SIG-M5 (cell line): ENCODE measurements at regions not wholly inside any gene's neighbourhood (a gene's known extent, or its start where the extent isn't known, plus 50 kb on each side); places are given as distances from the start of the nearest gene placed in this dataset.
"Not testable (repeated sequence)": the region's sequence is repeated elsewhere in the genome, so short reads cannot be mapped to it uniquely, and the experiment has no call there.

Source experiments
- DNase-seq: peaks from one replicate; lab custom pipeline; 2025; lab: John Stamatoyannopoulos, UW

DNA sequence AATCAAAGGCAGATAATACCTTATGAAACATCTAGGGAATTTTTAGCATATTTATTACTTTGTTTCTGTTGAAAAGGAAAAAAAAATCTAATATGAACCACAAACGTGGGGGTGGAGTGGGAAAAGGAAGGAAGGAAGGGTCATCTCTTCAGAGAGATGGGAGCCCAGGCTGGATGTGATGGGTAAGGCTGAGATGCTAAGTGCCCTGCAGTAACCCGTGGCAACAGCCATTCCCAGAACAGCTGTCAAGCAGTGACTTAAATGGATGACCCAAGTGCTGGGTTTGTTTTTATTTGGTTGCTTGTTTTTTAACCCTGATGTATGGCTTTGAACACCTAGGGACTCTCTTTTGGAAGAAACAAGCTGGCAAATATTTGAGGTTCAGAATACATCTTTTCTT lies 50.7 kb upstream of the KLF7 start:
- no peak for DNase-seq

DNA sequence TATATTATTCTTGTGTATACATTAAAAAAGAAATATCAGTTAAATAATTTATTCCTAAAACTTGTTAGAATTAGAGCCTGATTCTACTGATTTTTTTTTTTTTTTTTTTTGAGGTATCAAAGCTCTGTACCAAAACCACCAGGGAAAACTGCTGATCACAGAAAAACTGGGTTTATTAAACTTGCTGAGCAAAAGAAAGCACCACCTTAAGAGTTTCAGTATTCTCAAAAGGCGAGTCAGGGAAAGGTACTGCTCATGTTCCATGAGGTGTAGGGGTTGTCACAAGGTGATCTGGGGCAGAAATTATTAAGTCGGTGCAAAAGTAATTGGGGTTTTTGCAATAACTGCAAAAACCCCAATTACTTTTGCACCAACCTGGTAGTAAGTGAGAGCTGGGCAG lies 51.7 kb upstream of the KLF7 start:
- no peak for DNase-seq

- DNase-seq, result no peak
Observed at GRCh38 chr2:207219081-207219630, 53.4 kb upstream of the KLF7 start.

DNA sequence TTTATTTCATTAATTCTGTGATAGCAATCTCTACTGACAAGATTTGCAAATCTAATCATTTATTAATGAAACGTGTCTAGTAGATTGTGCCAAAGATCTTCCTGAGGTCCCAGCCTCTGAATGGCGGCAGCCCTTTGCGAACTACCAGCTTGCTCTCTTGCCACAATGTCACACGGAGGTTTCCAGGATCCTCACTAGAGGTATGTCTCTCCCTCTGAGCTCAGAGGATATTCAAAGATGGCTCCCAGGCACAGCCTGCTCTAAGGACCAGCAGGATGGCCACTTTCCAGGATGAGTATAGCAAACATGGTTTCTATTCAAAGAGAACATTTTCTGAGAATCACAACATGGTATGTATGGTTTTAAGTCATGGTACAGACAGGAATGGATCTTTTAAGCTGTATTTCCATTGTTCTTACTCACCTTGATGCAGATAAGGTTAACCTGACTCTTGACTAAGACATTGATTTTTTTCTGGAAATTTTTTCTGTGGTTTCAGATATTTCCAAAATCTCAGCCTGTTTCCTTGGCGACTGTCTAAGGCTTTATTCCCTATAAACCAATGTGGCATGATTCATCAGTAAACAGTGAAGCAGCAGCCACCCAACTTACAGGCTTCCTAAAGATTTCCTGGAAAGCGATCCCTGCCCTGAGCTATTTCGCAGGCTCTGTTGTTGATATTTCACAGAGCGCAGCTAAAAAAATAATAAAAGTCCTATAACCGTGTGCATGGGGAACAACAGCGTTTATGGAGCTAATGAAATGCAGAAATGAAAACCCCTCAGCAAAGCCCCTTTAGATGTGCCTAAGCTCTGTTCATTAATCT lies 54.1 kb upstream of the KLF7 start:
- DNase-seq, result no peak

DNA sequence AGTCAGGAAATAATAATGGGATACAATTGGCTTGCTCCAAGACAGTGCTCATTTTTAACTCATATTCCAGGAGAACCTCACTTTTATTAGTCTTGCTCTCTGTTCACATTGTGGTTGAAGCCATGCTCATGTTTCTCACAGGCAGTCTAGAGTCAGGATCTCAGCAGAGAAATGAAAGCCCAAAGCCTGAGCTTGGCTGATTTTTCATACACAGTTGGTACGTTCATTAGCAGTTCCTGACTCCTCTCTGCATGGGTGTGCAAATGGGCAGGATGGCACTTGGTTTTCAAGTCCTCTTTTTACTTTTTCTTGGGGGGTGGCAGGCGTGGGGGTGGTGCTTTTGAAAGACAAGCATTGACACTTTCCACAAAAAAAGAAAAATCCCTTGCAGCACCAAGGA lies 56.0 kb upstream of the KLF7 start:
- DNase-seq, result no peak

DNA sequence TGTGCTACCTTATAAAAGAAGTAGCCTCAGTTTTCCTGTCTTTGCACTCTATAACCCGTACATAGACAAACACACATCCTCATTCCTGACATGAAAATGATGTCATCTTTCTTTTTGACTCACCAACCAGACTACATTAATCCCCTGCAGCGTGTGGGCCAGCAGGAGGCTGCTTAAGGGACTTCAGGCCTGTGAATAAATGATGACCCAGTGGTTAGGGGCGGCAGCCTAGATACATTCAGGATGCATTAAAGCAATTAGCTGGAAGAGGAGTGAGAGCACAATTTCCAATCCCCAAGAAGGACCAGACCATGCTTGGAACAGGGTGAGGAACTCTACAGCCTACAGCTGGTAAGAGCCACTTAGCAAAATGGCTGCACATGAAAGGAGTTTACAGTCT lies 57.3 kb upstream of the KLF7 start:
- DNase-seq, result no peak

DNA sequence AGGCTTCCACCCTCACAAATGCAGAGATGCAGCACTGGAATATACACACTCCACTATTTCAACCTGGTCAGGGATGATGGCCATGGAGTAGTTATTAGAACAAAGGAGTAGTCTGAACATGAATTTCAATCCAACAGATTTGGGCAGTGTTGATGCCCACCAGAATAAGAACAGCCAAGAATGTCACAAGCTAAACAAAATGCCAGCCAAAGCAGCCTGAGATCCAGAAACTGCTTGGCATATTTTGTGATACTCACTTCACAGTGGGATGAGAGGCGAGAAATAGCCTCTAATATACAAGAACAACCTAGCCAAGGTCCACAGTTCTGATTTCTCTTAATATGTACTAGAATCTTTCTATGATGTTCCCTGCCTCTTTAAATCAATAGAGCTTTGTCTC lies 58.6 kb upstream of the KLF7 start:
- no peak for DNase-seq

DNA sequence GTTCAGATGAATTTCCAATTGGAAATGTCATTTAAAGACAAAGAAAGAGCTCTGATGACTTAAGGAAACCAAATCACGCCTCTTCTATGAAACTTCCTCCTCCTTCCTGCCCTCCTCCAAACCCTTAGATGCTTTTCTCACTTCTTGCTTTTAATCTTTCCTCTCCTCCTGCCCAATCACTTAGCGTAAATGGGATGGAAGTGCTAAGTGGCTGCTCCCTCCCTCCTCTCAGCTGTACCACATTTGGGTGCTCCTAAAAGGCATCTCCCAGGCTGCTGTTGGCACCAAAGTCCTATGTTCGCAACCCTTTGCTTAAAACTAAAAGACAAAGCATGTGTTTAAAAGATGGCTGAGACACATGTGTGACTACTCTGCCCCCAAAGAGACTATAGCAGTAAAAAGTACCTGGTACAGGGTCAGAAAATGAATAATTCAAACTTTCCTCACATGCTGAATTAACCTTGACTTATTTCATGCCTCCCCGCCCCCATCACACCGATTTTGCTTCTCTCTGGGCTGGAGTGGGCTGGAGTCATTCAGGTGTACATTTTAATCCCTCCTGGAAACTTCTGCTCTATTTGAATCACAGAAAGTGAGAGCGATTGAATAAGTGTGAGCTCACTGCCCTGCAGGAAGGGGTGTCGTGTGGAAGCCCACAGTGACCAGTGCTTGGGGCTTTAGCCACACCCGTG lies 59.2 kb upstream of the KLF7 start:
- no peak for DNase-seq

GRCh38 chr2:207225773-207226172 lies 60.0 kb upstream of the KLF7 start:
- no peak for DNase-seq

DNA sequence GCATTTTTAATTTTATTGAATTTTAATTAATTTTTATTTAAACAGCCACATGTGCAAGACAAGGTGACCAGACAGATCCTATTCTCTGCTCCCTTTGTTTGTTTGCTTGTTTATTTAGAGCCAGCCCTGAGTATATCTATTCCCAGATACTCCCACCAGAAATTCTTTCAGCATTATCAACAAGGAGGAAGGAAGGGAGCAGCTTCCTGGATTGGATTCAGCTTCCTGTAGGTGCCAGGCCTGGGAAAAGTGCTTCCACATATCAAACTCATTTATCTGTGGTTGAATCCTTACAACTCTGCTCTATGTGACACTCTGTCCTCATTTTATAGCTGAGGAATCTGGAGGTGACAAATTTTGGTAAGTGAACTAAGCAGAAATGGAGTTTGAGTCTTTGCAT lies 60.5 kb upstream of the KLF7 start:
- no peak for DNase-seq

DNA sequence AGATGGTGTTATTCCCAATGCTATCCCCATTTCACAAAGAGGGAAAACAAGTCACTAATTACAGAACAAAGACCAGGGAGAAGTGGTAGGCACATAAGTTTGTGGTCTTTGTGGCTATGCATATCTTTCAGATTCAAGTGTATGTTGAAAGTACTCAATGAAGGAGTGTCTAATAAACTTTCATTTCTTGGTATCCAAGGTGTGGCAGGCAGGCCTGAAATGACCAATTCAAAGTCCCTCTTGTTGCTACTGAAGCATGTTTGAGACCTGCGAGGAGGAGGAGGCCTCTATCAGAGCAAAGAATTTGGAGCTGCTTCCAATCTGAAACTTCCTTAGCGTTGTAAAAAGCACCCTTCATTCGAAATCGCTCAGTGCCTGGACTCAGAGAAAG lies 60.9 kb upstream of the KLF7 start:
- DNase-seq, result no peak

- no peak for DNase-seq
Observed at GRCh38 chr2:207227062-207227748, 61.5 kb upstream of the KLF7 start.

- no peak for DNase-seq
Observed at GRCh38 chr2:207227749-207228145, 62.0 kb upstream of the KLF7 start.

- DNase-seq, result no peak
Observed at GRCh38 chr2:207228402-207228801, 62.7 kb upstream of the KLF7 start.

- no peak for DNase-seq
Observed at GRCh38 chr2:207229161-207229560, 63.4 kb upstream of the KLF7 start.

- DNase-seq, result no peak
Observed at GRCh38 chr2:207230261-207231105, 64.7 kb upstream of the KLF7 start.

DNA sequence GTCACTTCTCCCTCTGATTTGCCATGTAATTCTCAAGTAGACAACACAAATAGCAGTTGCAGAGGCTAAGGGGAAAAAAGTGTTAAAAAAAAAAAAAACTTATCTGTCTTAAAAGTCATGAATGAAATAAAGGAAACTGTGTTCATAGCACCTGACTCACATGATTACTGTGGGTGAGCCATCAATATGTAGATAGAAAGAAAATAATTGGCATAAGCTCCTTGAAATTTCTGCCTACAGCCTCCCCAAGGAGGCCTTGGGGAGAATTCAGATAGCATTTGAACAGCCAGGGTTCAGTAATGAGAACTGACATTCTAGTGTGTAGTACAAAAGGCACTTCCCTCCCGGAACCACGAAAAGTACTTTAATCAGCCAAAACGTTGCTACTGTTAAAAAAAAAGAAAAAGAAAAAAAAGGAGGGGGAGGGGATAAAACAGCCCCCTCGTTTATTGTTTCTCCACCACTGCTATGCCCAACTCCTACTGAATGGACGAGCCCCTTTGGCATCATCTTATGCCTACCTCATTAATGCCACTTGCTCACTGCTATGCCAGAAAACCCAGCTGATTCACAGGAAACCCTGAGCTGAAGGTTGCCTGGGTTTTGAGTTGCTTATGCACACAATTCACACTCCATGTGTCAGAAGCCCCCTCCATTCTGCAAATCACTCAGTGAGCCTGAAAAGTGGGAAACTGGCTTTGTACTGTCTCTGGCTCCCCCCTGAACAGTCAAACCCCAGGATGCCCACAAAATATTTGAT lies 65.5 kb upstream of the KLF7 start:
- no peak for DNase-seq

DNA sequence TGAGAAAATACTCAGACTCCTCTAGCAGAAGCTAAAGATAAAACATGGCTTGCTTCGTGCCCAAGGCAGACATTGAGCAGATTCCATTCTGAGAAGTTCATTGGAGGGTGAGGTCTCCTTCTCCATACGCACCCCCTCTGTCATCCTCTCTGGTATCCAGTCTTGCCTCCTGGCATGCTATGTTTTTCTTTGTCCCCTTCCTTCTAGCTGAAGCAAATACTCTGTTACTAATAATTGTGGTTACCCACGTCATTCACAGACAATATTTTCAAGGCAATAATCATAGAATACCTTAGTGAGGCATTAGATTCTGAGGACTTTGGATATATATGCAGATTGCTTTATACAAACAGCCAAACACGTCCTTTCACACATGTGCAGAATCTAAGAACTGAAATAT lies 66.2 kb upstream of the KLF7 start:
- no peak for DNase-seq

- not testable (repeated sequence) for DNase-seq
Observed at GRCh38 chr2:207233141-207233540, 67.4 kb upstream of the KLF7 start.

DNA sequence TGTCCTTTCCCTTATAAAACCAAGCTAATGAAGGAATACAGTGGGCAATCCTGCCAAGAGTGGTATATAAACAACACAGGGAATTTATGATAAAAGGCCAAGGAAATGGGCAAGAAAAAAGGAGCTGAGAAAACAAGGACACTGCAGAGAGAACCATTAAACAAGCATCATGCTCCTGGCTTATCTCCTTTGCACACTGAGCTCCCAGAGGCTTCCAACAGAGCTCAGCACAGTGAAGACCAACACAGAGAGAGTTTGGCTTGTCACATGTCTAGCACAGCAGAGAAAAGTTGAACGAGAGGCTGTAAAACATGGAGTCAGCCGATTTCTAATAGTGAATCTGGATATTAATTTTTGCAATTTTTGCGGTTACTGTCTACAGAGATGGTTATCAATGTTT lies 68.0 kb upstream of the KLF7 start:
- DNase-seq, result no peak

GRCh38 chr2:207235621-207236020 lies 69.9 kb upstream of the KLF7 start:
- no peak for DNase-seq
